GM12878 (cell line): ENCODE measurements at regions not wholly inside any gene's neighbourhood (a gene's known extent, or its start where the extent isn't known, plus 50 kb on each side); places are given as distances from the start of the nearest gene placed in this dataset.

Source experiments
- BHLHE40 ChIP-seq, 2 experiments: fragments of 450-650 bp in 1 of 2; IDR thresholded peaks; 2 replicates each; pipeline ENCODE4 v1.6.1; 2011 to 2017; ENCODE audit warnings: low read depth in 2 of 2, borderline replicate concordance in 1 of 2, improper control_type of control experiment in 1 of 2, low read length in 1 of 2, mild to moderate bottlenecking in 1 of 2
- CEBPB ChIP-seq, 2 experiments: fragments of 150-350 bp in 1 of 2; IDR thresholded peaks; 2 replicates each; pipeline ENCODE4 v1.6.1; 2012 to 2014; ENCODE audit warnings: low read depth in 2 of 2, low read length in 2 of 2, borderline replicate concordance in 1 of 2, inconsistent platforms in 1 of 2
- CHD1 ChIP-seq: IDR thresholded peaks from 2 replicates; pipeline ENCODE4 v1.6.1; 2012; ENCODE audit warnings: low read depth, low read length, improper control_type of control experiment
- NFYB ChIP-seq: IDR thresholded peaks from 2 replicates; pipeline ENCODE4 v1.6.1; 2011; ENCODE audit warnings: low read depth, mild to moderate bottlenecking, low read length, improper control_type of control experiment, moderate library complexity; ENCODE audit not compliant: insufficient read depth
- POLR2A ChIP-seq: IDR thresholded peaks from 2 replicates; pipeline ENCODE4 v1.6.1; 2011; ENCODE audit warnings: low read depth, mild to moderate bottlenecking, low read length
- RCOR1 ChIP-seq: conservative IDR thresholded peaks from 2 replicates; pipeline ENCODE4 v1.6.1; 2012; ENCODE audit warnings: low read depth, low read length, improper control_type of control experiment
- SMC3 ChIP-seq: IDR thresholded peaks from 2 replicates; pipeline ENCODE4 v1.6.1; 2011; ENCODE audit warnings: low read length, improper control_type of control experiment, borderline replicate concordance
- SREBF1 ChIP-seq: IDR thresholded peaks from 2 replicates; pipeline ENCODE4 v1.6.1; 2012; ENCODE audit warnings: mild to moderate bottlenecking, low read length
- TF ChIP-seq, protein P1 (sequence below), 3 experiments: IDR thresholded peaks in 2 of 3; conservative IDR thresholded peaks in 1 of 3; 2 replicates each; pipeline ENCODE4 v1.5.1; 2011; ENCODE audit warnings: low read depth in 3 of 3, low read length in 3 of 3, mild to moderate bottlenecking in 3 of 3, control low read depth in 2 of 3, moderate library complexity in 2 of 3, inconsistent platforms in 1 of 3, mixed read lengths in 1 of 3; ENCODE audit not compliant: control insufficient read depth in 2 of 3, insufficient read depth in 1 of 3; ENCODE audit errors: extremely low read depth in 1 of 3
- TF ChIP-seq, protein P2 (sequence below): IDR thresholded peaks from 2 replicates; pipeline ENCODE4 v1.6.1; 2012; ENCODE audit warnings: low read depth, low read length, improper control_type of control experiment
- TF ChIP-seq, protein P3 (sequence below): fragments of 450-650 bp; IDR thresholded peaks from 2 replicates; pipeline ENCODE4 v1.6.1; 2017; ENCODE audit warnings: mild to moderate bottlenecking, moderate library complexity
- TF ChIP-seq, protein P4 (sequence below): fragments of 450-650 bp; formaldehyde crosslinking; IDR thresholded peaks from 2 replicates; pipeline ENCODE4 v1.5.0; 2022; ENCODE audit warnings: mild to moderate bottlenecking, missing genetic modification characterization

DNA sequence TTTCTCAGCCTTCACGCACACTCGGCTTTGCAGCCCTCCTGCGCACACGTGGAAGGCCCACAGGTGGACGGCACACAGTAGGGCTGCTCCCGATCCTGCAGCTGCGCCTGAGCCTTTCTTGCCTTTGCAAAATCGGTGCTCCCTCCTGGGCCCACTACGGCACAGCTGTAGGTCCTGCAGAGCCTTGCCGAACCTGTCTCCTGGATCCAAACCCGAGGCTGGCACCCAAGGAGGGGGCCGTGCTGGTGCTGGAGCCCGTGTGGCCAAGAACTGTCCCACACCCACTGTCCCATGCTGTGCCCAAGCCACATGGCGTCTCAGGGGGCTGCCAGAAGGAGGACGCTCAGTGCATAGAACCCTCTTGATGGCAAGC is 227.4 kb downstream of the TTLL2 start:
- TF ChIP-seq RCOR1, result no peak
- TF ChIP-seq, protein P1, sequence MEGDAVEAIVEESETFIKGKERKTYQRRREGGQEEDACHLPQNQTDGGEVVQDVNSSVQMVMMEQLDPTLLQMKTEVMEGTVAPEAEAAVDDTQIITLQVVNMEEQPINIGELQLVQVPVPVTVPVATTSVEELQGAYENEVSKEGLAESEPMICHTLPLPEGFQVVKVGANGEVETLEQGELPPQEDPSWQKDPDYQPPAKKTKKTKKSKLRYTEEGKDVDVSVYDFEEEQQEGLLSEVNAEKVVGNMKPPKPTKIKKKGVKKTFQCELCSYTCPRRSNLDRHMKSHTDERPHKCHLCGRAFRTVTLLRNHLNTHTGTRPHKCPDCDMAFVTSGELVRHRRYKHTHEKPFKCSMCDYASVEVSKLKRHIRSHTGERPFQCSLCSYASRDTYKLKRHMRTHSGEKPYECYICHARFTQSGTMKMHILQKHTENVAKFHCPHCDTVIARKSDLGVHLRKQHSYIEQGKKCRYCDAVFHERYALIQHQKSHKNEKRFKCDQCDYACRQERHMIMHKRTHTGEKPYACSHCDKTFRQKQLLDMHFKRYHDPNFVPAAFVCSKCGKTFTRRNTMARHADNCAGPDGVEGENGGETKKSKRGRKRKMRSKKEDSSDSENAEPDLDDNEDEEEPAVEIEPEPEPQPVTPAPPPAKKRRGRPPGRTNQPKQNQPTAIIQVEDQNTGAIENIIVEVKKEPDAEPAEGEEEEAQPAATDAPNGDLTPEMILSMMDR (IDR thresholded peaks at IDR 0.05 in 2 of 3, conservative IDR thresholded peaks at IDR 0.05 in 1 of 3; ENCODE audit: control insufficient read depth in 2 of 3, extremely low read depth in 1 of 3, insufficient read depth in 1 of 3, low read depth in 3 of 3, low read length in 3 of 3), result no peak
- no peak for TF ChIP-seq SREBF1
- no peak for TF ChIP-seq CEBPB (IDR thresholded peaks at IDR 0.05; ENCODE audit: borderline replicate concordance in 1 of 2, low read depth in 2 of 2, low read length in 2 of 2)
- no peak for TF ChIP-seq SMC3
- TF ChIP-seq, protein P2, sequence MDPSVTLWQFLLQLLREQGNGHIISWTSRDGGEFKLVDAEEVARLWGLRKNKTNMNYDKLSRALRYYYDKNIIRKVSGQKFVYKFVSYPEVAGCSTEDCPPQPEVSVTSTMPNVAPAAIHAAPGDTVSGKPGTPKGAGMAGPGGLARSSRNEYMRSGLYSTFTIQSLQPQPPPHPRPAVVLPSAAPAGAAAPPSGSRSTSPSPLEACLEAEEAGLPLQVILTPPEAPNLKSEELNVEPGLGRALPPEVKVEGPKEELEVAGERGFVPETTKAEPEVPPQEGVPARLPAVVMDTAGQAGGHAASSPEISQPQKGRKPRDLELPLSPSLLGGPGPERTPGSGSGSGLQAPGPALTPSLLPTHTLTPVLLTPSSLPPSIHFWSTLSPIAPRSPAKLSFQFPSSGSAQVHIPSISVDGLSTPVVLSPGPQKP, result no peak
- TF ChIP-seq, protein P3, sequence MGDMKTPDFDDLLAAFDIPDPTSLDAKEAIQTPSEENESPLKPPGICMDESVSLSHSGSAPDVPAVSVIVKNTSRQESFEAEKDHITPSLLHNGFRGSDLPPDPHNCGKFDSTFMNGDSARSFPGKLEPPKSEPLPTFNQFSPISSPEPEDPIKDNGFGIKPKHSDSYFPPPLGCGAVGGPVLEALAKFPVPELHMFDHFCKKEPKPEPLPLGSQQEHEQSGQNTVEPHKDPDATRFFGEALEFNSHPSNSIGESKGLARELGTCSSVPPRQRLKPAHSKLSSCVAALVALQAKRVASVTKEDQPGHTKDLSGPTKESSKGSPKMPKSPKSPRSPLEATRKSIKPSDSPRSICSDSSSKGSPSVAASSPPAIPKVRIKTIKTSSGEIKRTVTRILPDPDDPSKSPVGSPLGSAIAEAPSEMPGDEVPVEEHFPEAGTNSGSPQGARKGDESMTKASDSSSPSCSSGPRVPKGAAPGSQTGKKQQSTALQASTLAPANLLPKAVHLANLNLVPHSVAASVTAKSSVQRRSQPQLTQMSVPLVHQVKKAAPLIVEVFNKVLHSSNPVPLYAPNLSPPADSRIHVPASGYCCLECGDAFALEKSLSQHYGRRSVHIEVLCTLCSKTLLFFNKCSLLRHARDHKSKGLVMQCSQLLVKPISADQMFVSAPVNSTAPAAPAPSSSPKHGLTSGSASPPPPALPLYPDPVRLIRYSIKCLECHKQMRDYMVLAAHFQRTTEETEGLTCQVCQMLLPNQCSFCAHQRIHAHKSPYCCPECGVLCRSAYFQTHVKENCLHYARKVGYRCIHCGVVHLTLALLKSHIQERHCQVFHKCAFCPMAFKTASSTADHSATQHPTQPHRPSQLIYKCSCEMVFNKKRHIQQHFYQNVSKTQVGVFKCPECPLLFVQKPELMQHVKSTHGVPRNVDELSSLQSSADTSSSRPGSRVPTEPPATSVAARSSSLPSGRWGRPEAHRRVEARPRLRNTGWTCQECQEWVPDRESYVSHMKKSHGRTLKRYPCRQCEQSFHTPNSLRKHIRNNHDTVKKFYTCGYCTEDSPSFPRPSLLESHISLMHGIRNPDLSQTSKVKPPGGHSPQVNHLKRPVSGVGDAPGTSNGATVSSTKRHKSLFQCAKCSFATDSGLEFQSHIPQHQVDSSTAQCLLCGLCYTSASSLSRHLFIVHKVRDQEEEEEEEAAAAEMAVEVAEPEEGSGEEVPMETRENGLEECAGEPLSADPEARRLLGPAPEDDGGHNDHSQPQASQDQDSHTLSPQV, result no peak
- no peak for TF ChIP-seq BHLHE40 (IDR thresholded peaks at IDR 0.05; ENCODE audit: borderline replicate concordance in 1 of 2, low read depth in 2 of 2, low read length in 1 of 2)
- no peak for TF ChIP-seq CHD1
- TF ChIP-seq, protein P4, sequence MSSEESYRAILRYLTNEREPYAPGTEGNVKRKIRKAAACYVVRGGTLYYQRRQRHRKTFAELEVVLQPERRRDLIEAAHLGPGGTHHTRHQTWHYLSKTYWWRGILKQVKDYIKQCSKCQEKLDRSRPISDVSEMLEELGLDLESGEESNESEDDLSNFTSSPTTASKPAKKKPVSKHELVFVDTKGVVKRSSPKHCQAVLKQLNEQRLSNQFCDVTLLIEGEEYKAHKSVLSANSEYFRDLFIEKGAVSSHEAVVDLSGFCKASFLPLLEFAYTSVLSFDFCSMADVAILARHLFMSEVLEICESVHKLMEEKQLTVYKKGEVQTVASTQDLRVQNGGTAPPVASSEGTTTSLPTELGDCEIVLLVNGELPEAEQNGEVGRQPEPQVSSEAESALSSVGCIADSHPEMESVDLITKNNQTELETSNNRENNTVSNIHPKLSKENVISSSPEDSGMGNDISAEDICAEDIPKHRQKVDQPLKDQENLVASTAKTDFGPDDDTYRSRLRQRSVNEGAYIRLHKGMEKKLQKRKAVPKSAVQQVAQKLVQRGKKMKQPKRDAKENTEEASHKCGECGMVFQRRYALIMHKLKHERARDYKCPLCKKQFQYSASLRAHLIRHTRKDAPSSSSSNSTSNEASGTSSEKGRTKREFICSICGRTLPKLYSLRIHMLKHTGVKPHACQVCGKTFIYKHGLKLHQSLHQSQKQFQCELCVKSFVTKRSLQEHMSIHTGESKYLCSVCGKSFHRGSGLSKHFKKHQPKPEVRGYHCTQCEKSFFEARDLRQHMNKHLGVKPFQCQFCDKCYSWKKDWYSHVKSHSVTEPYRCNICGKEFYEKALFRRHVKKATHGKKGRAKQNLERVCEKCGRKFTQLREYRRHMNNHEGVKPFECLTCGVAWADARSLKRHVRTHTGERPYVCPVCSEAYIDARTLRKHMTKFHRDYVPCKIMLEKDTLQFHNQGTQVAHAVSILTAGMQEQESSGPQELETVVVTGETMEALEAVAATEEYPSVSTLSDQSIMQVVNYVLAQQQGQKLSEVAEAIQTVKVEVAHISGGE (CRISPR knock-in tag), result no peak
- TF ChIP-seq POLR2A, result no peak
- TF ChIP-seq NFYB, result no peak
